ENCODE measurements at regions not wholly inside any gene's neighbourhood (a gene's known extent, or its start where the extent isn't known, plus 50 kb on each side); places are given as distances from the start of the nearest gene placed in this dataset.

GRCh38 chr20:21798384-21798783 lies 92.9 kb downstream of the PAX1 start:
- Histone ChIP-seq H3K4me3 (no peak overlapping the region), H3K4me2 (no peak overlapping the region), H3K4me1 (no peaks in the 10 kb centered on the region), H3K9me3 (replicated peaks in 1 of 11) (peaks cover 0 to 5% (median 0%) of the 10 kb centered on the region in 11 experiments; a peak in 1 of 22 replicates), H3K27ac (no peak overlapping the region), H3K27me3 (no peaks in the 10 kb centered on the region), H3K9ac (no peak overlapping the region), H4K20me1 (no peaks in the 10 kb centered on the region), H3K36me3 (no peaks in the 10 kb centered on the region)
- no peak for TF ChIP-seq Cebpa-rat (IDR thresholded peaks at IDR 0.05)

- no peak overlapping the region for H3K9ac ChIP-seq
- TF ChIP-seq Cebpa-rat (IDR thresholded peaks at IDR 0.05), result no peak
- no peaks in the 10 kb centered on the region for H3K27me3 ChIP-seq
Measured at GRCh38 chr20:21796059-21796458, 90.6 kb downstream of the PAX1 start.

GRCh38 chr20:21788082-21788481 lies 82.6 kb downstream of the PAX1 start:
- Histone ChIP-seq H3K4me3 (no peak overlapping the region), H3K9me3 (replicated peaks in 1 of 11) (0 out of 22 replicates have a peak, but pooled peaks cover 0 to under 1% (median 0%) of the 10 kb centered on the region in 11 experiments), H3K4me2 (no peak overlapping the region), H4K20me1 (no peaks in the 10 kb centered on the region), H3K27ac (no peak overlapping the region), H3K27me3 (no peaks in the 10 kb centered on the region), H3K4me1 (peaks cover 0 to 6% (median 0%) of the 10 kb centered on the region in 10 experiments; a peak in 6 of 20 replicates), H3K36me3 (no peaks in the 10 kb centered on the region), H3K9ac (no peak overlapping the region)
- no peak for TF ChIP-seq Cebpa-rat (IDR thresholded peaks at IDR 0.05)

More at GRCh38 chr20:21796059-21796458, 90.6 kb downstream of the PAX1 start:
- H3K4me1 ChIP-seq, result no peaks in the 10 kb centered on the region
- H3K9me3 ChIP-seq (replicated peaks in 1 of 11), result peaks cover 0 to 5% (median 0%) of the 10 kb centered on the region in 11 experiments; a peak in 1 of 22 replicates
- no peak overlapping the region for H3K4me2 ChIP-seq
- H3K36me3 ChIP-seq, result no peaks in the 10 kb centered on the region
- H4K20me1 ChIP-seq, result no peaks in the 10 kb centered on the region
- no peak overlapping the region for H3K27ac ChIP-seq
- no peak overlapping the region for H3K4me3 ChIP-seq

GRCh38 chr20:21781446-21782075 lies 76.1 kb downstream of the PAX1 start:
- no peak overlapping the region for H3K4me3 ChIP-seq
- H3K36me3 ChIP-seq, result no peaks in the 10 kb centered on the region
- H3K9me3 ChIP-seq (replicated peaks in 1 of 11), result peaks cover 0 to 4% (median 0%) of the 10 kb centered on the region in 11 experiments; a peak in 1 of 22 replicates
- H3K27me3 ChIP-seq, result no peaks in the 10 kb centered on the region
- no peak for TF ChIP-seq Cebpa-rat (IDR thresholded peaks at IDR 0.05)
- H3K9ac ChIP-seq, result no peak overlapping the region
- no peak overlapping the region for H3K4me2 ChIP-seq
- no peaks in the 10 kb centered on the region for H4K20me1 ChIP-seq
- H3K4me1 ChIP-seq, result no peaks in the 10 kb centered on the region
- no peak overlapping the region for H3K27ac ChIP-seq

GRCh38 chr20:21780528-21780927 lies 75.1 kb downstream of the PAX1 start:
- no peaks in the 10 kb centered on the region for H3K36me3 ChIP-seq
- no peak overlapping the region for H3K4me3 ChIP-seq
- H3K27ac ChIP-seq, result no peak overlapping the region
- TF ChIP-seq Cebpa-rat (IDR thresholded peaks at IDR 0.05), result no peak
- no peaks in the 10 kb centered on the region for H4K20me1 ChIP-seq
- H3K27me3 ChIP-seq, result no peaks in the 10 kb centered on the region
- H3K4me1 ChIP-seq, result no peaks in the 10 kb centered on the region
- H3K4me2 ChIP-seq, result no peak overlapping the region
- H3K9me3 ChIP-seq (replicated peaks in 1 of 11), result peaks cover 0 to 4% (median 0%) of the 10 kb centered on the region in 11 experiments; a peak in 1 of 22 replicates
- no peak overlapping the region for H3K9ac ChIP-seq

Data from BLaER1 treated with 17β-estradiol and CSF1 and Interleukin-3, amounts not matched to agents 10 nM and 100 nM (cell line).